ENCODE measurements at regions not wholly inside any gene's neighbourhood (a gene's known extent, or its start where the extent isn't known, plus 50 kb on each side); places are given as distances from the start of the nearest gene placed in this dataset.

- ATAC-seq (ENCODE audit: low read depth) (no peak), DNase-seq (no peak)
- H3K9ac ChIP-seq (ENCODE audit: low read length): no peak overlapping the region
- no peak overlapping the region for H2AFZ ChIP-seq (ENCODE audit: insufficient read depth, low read depth, low read length, poor library complexity, severe bottlenecking)
- TF ChIP-seq CTCF (IDR thresholded peaks at IDR 0.05) (no peak), EZH2 (IDR thresholded peaks at IDR 0.05; ENCODE audit: borderline replicate concordance, insufficient read depth, low read depth, low read length, poor library complexity, severe bottlenecking) (no peak)
- no peaks in the 10 kb centered on the region for H3K4me1 Mint-ChIP-seq
- no peaks in the 10 kb centered on the region for H3K36me3 ChIP-seq (replicated peaks in 1 of 2; ENCODE audit: control extremely low read depth in 1 of 2, control insufficient read depth in 1 of 2, extremely low read depth in 1 of 2, insufficient read depth in 2 of 2, low read length in 1 of 2)
- intact Hi-C loops (cut with micrococcal nuclease): no loop called here
- no peak overlapping the region for H3K4me3 ChIP-seq (ENCODE audit: control extremely low read depth in 1 of 5, extremely low read depth in 1 of 5, insufficient read depth in 1 of 5, low read depth in 2 of 5, low read length in 4 of 5)
- POLR2A ChIA-PET: no interaction called here
- no peak overlapping the region for H3K4me2 ChIP-seq (replicated peaks; ENCODE audit: low read depth, low read length, poor library complexity, severe bottlenecking)
- CTCF ChIA-PET: no interaction called here
- no peaks in the 10 kb centered on the region for H4K20me1 ChIP-seq (ENCODE audit: control insufficient read depth, insufficient read depth, low read length, poor library complexity, severe bottlenecking)
- H3K27ac ChIP-seq (ENCODE audit: low read length in 2 of 2): no peak overlapping the region
- H3K27me3 Mint-ChIP-seq: peaks cover 6% of the 10 kb centered on the region
- H3K79me2 ChIP-seq (ENCODE audit: control insufficient read depth, insufficient read depth, low read length): no peaks in the 10 kb centered on the region
- no peak overlapping the region for H3K4me3 Mint-ChIP-seq
- H3K27ac Mint-ChIP-seq: no peak overlapping the region
- H3K4me1 ChIP-seq (ENCODE audit: control insufficient read depth in 2 of 2, insufficient read depth in 2 of 2, low read length in 2 of 2): no peaks in the 10 kb centered on the region
- WGBS (ENCODE audit: insufficient coverage): 82% methylated on average over 2 of the region's 3 CpGs
- no peaks in the 10 kb centered on the region for H3K27me3 ChIP-seq (replicated peaks in 1 of 4; ENCODE audit: control extremely low read depth in 1 of 4, control insufficient read depth in 3 of 4, insufficient read depth in 4 of 4, low read length in 3 of 4)
- H3K9me3 Mint-ChIP-seq (ENCODE audit: insufficient read depth): no peaks in the 10 kb centered on the region
- no peaks in the 10 kb centered on the region for H3K9me3 ChIP-seq (ENCODE audit: control extremely low read depth in 1 of 3, control insufficient read depth in 2 of 3, insufficient read depth in 1 of 3, low read length in 2 of 3)
These were observed 124.7 kb downstream of the RGS21 start for GRCh38 chr1:192441492-192441891.

- CTCF ChIA-PET: no interaction called here
- ATAC-seq (ENCODE audit: low read depth) (no peak), DNase-seq (no peak)
- H3K27me3 Mint-ChIP-seq: peaks cover 6% of the 10 kb centered on the region
- H2AFZ ChIP-seq (ENCODE audit: insufficient read depth, low read depth, low read length, poor library complexity, severe bottlenecking): no peak overlapping the region
- H3K4me1 ChIP-seq (ENCODE audit: control insufficient read depth in 2 of 2, insufficient read depth in 2 of 2, low read length in 2 of 2): no peaks in the 10 kb centered on the region
- H3K9ac ChIP-seq (ENCODE audit: low read length): no peak overlapping the region
- TF ChIP-seq CTCF (IDR thresholded peaks at IDR 0.05) (no peak), EZH2 (IDR thresholded peaks at IDR 0.05; ENCODE audit: borderline replicate concordance, insufficient read depth, low read depth, low read length, poor library complexity, severe bottlenecking) (no peak)
- POLR2A ChIA-PET: no interaction called here
- no peaks in the 10 kb centered on the region for H3K9me3 ChIP-seq (ENCODE audit: control extremely low read depth in 1 of 3, control insufficient read depth in 2 of 3, insufficient read depth in 1 of 3, low read length in 2 of 3)
- H3K4me3 Mint-ChIP-seq: no peak overlapping the region
- H3K4me2 ChIP-seq (replicated peaks; ENCODE audit: low read depth, low read length, poor library complexity, severe bottlenecking): no peak overlapping the region
- no peak overlapping the region for H3K4me3 ChIP-seq (ENCODE audit: control extremely low read depth in 1 of 5, extremely low read depth in 1 of 5, insufficient read depth in 1 of 5, low read depth in 2 of 5, low read length in 4 of 5)
- H3K27me3 ChIP-seq (replicated peaks in 1 of 4; ENCODE audit: control extremely low read depth in 1 of 4, control insufficient read depth in 3 of 4, insufficient read depth in 4 of 4, low read length in 3 of 4): peaks cover 0 to 3% (median 0%) of the 10 kb centered on the region in 4 experiments
- no peak overlapping the region for H3K27ac ChIP-seq (ENCODE audit: low read length in 2 of 2)
- H3K79me2 ChIP-seq (ENCODE audit: control insufficient read depth, insufficient read depth, low read length): no peaks in the 10 kb centered on the region
- no peaks in the 10 kb centered on the region for H3K36me3 ChIP-seq (replicated peaks in 1 of 2; ENCODE audit: control extremely low read depth in 1 of 2, control insufficient read depth in 1 of 2, extremely low read depth in 1 of 2, insufficient read depth in 2 of 2, low read length in 1 of 2)
- H3K9me3 Mint-ChIP-seq (ENCODE audit: insufficient read depth): no peaks in the 10 kb centered on the region
- H3K4me1 Mint-ChIP-seq: no peaks in the 10 kb centered on the region
- no peak overlapping the region for H3K27ac Mint-ChIP-seq
- WGBS (ENCODE audit: insufficient coverage): 56% methylated on average over 1 of the region's 2 CpGs
- intact Hi-C loops (cut with micrococcal nuclease): no loop called here
- no peaks in the 10 kb centered on the region for H4K20me1 ChIP-seq (ENCODE audit: control insufficient read depth, insufficient read depth, low read length, poor library complexity, severe bottlenecking)
These were observed 125.9 kb downstream of the RGS21 start for GRCh38 chr1:192442736-192443135.

All from B cell (primary cell).